BLaER1 treated with 17β-estradiol and CSF1 and Interleukin-3, amounts not matched to agents 10 nM and 100 nM (cell line): ENCODE measurements at regions not wholly inside any gene's neighbourhood (a gene's known extent, or its start where the extent isn't known, plus 50 kb on each side); places are given as distances from the start of the nearest gene placed in this dataset.

ENCODE experiments used
- H3K27ac ChIP-seq, 11 experiments: shearing (Covaris generic); formaldehyde crosslinking; 2 replicates each; pipeline ENCODE4 v1.8.1; 2022
- H3K27me3 ChIP-seq, 11 experiments: shearing (Covaris generic); formaldehyde crosslinking; 2 replicates each; pipeline ENCODE4 v1.8.1; 2022
- H3K36me3 ChIP-seq, 11 experiments: shearing (Covaris generic); formaldehyde crosslinking; 2 replicates each; pipeline ENCODE4 v1.8.1; 2022
- H3K4me1 ChIP-seq, 10 experiments: shearing (Covaris generic); formaldehyde crosslinking; 2 replicates each; pipeline ENCODE4 v1.8.1; 2022
- H3K4me2 ChIP-seq, 11 experiments: shearing (Covaris generic); formaldehyde crosslinking; 2 replicates each; pipeline ENCODE4 v1.8.1; 2022
- H3K4me3 ChIP-seq, 10 experiments: shearing (Covaris generic); formaldehyde crosslinking; 2 replicates each; pipeline ENCODE4 v1.8.1; 2022
- H3K9ac ChIP-seq, 11 experiments: shearing (Covaris generic); formaldehyde crosslinking; 2 replicates each; pipeline ENCODE4 v1.8.1; 2022
- H3K9me3 ChIP-seq, 11 experiments: shearing (Covaris generic); formaldehyde crosslinking; replicated peaks in 1 of 11; 2 replicates each; pipeline ENCODE4 v1.8.1; 2022
- H4K20me1 ChIP-seq, 11 experiments: shearing (Covaris generic); formaldehyde crosslinking; 2 replicates each; pipeline ENCODE4 v1.8.1; 2022
- Cebpa-rat ChIP-seq, 11 experiments: shearing (Covaris generic); IDR thresholded peaks; 2 replicates each; pipeline ENCODE4 v1.8.1; 2022

- no peaks in the 10 kb centered on the region for H3K9me3 ChIP-seq
- H3K4me1 ChIP-seq, result no peaks in the 10 kb centered on the region
- H3K27ac ChIP-seq, result no peak overlapping the region
- H3K4me2 ChIP-seq, result no peak overlapping the region
- H3K36me3 ChIP-seq, result no peaks in the 10 kb centered on the region
- no peak for TF ChIP-seq Cebpa-rat (IDR thresholded peaks at IDR 0.05)
- no peak overlapping the region for H3K9ac ChIP-seq
- H3K4me3 ChIP-seq, result no peak overlapping the region
- H4K20me1 ChIP-seq, result no peaks in the 10 kb centered on the region
- H3K27me3 ChIP-seq, result no peaks in the 10 kb centered on the region
Observed at GRCh38 chr5:72630081-72630480, 122.9 kb upstream of the ZNF366 start.

GRCh38 chr5:72628771-72629371 lies 121.7 kb upstream of the ZNF366 start:
- no peaks in the 10 kb centered on the region for H3K27me3 ChIP-seq
- H3K4me3 ChIP-seq, result no peak overlapping the region
- H3K4me1 ChIP-seq, result no peaks in the 10 kb centered on the region
- no peak overlapping the region for H3K27ac ChIP-seq
- no peaks in the 10 kb centered on the region for H3K36me3 ChIP-seq
- H3K9ac ChIP-seq, result no peak overlapping the region
- no peak for TF ChIP-seq Cebpa-rat (IDR thresholded peaks at IDR 0.05)
- no peaks in the 10 kb centered on the region for H4K20me1 ChIP-seq
- H3K9me3 ChIP-seq, result no peaks in the 10 kb centered on the region
- no peak overlapping the region for H3K4me2 ChIP-seq

DNA sequence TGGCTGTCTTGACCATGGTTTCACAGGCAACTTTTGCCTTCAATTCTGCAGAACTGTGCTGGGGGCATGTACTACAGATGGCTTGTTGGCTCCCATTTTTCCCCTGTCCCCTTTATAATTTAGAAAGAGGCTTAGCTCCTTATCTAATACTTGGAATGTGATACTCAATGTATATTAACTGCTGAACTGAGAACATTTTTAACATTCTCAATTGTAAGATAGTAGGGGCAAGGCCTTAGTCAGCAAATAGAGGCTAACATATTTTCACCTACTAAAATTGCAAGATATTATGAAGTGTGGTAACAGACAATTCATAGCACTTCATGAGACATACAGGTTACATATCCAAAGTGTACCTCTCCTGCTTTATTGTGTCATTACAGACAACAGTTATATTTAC lies 118.1 kb upstream of the ZNF366 start:
- Histone ChIP-seq H3K36me3 (no peaks in the 10 kb centered on the region), H3K27ac (no peak overlapping the region), H3K4me2 (no peak overlapping the region)

GRCh38 chr5:72624641-72625236 lies 117.5 kb upstream of the ZNF366 start:
- Histone ChIP-seq H3K27ac (no peak overlapping the region), H4K20me1 (no peaks in the 10 kb centered on the region), H3K4me2 (no peak overlapping the region), H3K4me1 (no peaks in the 10 kb centered on the region), H3K27me3 (no peaks in the 10 kb centered on the region), H3K9ac (no peak overlapping the region), H3K4me3 (no peak overlapping the region), H3K36me3 (no peaks in the 10 kb centered on the region), H3K9me3 (no peaks in the 10 kb centered on the region)
- TF ChIP-seq Cebpa-rat (IDR thresholded peaks at IDR 0.05), result no peak

More for the DNA sequence above, 118.1 kb upstream of the ZNF366 start:
- Histone ChIP-seq H3K4me3 (no peak overlapping the region), H4K20me1 (no peaks in the 10 kb centered on the region), H3K4me1 (no peaks in the 10 kb centered on the region), H3K9me3 (no peaks in the 10 kb centered on the region), H3K9ac (no peak overlapping the region), H3K27me3 (no peaks in the 10 kb centered on the region)
- no peak for TF ChIP-seq Cebpa-rat (IDR thresholded peaks at IDR 0.05)

GRCh38 chr5:72623936-72624335 lies 116.7 kb upstream of the ZNF366 start:
- no peak overlapping the region for H3K27ac ChIP-seq
- no peaks in the 10 kb centered on the region for H3K36me3 ChIP-seq
- H4K20me1 ChIP-seq, result no peaks in the 10 kb centered on the region
- H3K9me3 ChIP-seq, result no peaks in the 10 kb centered on the region
- no peak overlapping the region for H3K9ac ChIP-seq
- peaks cover 0 to 5% (median under 1%) of the 10 kb centered on the region in 10 experiments; a peak in 3 of 20 replicates for H3K4me1 ChIP-seq
- TF ChIP-seq Cebpa-rat (IDR thresholded peaks at IDR 0.05), result no peak
- no peak overlapping the region for H3K4me2 ChIP-seq
- H3K27me3 ChIP-seq, result no peaks in the 10 kb centered on the region
- H3K4me3 ChIP-seq, result no peak overlapping the region

- no peaks in the 10 kb centered on the region for H3K27me3 ChIP-seq
- no peak overlapping the region for H3K27ac ChIP-seq
- no peak overlapping the region for H3K9ac ChIP-seq
- H3K36me3 ChIP-seq, result no peaks in the 10 kb centered on the region
- H3K4me2 ChIP-seq, result no peak overlapping the region
- TF ChIP-seq Cebpa-rat (IDR thresholded peaks at IDR 0.05), result no peak
- no peak overlapping the region for H3K4me3 ChIP-seq
- no peaks in the 10 kb centered on the region for H4K20me1 ChIP-seq
- peaks cover 0 to 12% (median 2%) of the 10 kb centered on the region in 10 experiments; a peak in 4 of 20 replicates for H3K4me1 ChIP-seq
- no peaks in the 10 kb centered on the region for H3K9me3 ChIP-seq
Observed at GRCh38 chr5:72623323-72623722, 116.1 kb upstream of the ZNF366 start.

DNA sequence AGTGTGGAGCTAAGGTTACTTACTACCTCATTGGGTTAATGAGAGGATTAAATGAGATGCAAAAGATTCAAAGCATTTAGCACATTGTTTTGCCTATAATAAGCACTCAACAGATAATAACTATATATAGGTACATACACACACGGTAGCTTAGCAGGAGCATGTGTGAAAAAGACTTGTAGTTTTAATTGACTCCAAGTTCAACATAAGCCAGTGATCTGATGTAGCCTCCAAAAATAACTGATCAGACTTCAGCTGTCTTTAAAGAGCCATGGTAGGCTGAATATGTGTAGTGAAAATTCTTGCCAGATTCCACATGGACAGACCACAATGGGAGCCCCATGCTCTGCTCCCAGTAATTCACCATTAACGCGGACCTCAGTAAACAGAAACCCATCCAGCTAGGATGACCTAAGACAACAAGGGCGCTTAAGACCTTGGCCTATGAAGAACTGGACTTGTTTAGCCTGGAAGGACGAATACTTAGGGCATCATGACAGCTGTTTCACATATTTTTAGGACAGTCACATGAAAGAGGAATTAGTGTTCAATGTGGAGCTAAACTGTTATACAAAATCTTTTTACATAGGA lies 115.1 kb upstream of the ZNF366 start:
- no peaks in the 10 kb centered on the region for H3K36me3 ChIP-seq
- TF ChIP-seq Cebpa-rat (IDR thresholded peaks at IDR 0.05), result no peak
- H3K9ac ChIP-seq, result no peak overlapping the region
- H3K27ac ChIP-seq, result no peak overlapping the region
- no peak overlapping the region for H3K4me3 ChIP-seq
- H3K4me2 ChIP-seq, result no peak overlapping the region
- H4K20me1 ChIP-seq, result no peaks in the 10 kb centered on the region
- no peaks in the 10 kb centered on the region; a peak in 1 of 22 replicates for H3K9me3 ChIP-seq
- H3K4me1 ChIP-seq, result peaks cover 0 to 14% (median 2%) of the 10 kb centered on the region in 10 experiments; a peak in 4 of 20 replicates
- no peaks in the 10 kb centered on the region for H3K27me3 ChIP-seq

GRCh38 chr5:72621576-72621975 lies 114.4 kb upstream of the ZNF366 start:
- no peak overlapping the region for H3K4me3 ChIP-seq
- H3K27me3 ChIP-seq, result no peaks in the 10 kb centered on the region
- no peak overlapping the region for H3K27ac ChIP-seq
- H3K4me1 ChIP-seq, result peaks cover 0 to 14% (median 2%) of the 10 kb centered on the region in 10 experiments; a peak in 4 of 20 replicates
- H3K4me2 ChIP-seq, result no peak overlapping the region
- no peak overlapping the region for H3K9ac ChIP-seq
- no peak for TF ChIP-seq Cebpa-rat (IDR thresholded peaks at IDR 0.05)
- no peaks in the 10 kb centered on the region; a peak in 1 of 22 replicates for H3K9me3 ChIP-seq
- H3K36me3 ChIP-seq, result no peaks in the 10 kb centered on the region
- H4K20me1 ChIP-seq, result no peaks in the 10 kb centered on the region

DNA sequence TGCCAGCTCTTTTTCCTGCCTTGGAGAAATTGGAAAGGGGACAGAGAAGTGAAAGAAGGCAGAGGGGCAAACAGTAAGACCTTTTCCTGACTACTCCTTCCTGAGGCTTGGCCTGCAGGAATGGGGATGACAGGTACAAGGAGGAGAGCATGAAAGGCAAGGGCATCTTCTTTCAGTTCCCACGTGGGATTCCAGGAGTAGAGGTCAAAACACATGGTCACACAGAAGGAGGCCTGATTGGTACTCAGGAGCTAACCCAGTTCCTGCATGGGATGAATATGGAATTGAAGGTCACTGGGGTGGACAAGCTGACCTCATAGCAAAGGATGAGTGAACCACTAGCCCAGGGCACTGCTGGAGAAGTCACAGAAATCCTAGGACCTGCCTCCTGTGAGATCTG lies 112.5 kb upstream of the ZNF366 start:
- peaks cover 0 to 14% (median 2%) of the 10 kb centered on the region in 10 experiments; a peak in 4 of 20 replicates for H3K4me1 ChIP-seq

More for the DNA sequence above, 112.5 kb upstream of the ZNF366 start:
- Histone ChIP-seq H3K9ac (no peak overlapping the region), H3K4me3 (no peak overlapping the region), H3K9me3 (no peaks in the 10 kb centered on the region; a peak in 1 of 22 replicates), H4K20me1 (no peaks in the 10 kb centered on the region), H3K27ac (no peak overlapping the region), H3K4me2 (0 out of 22 replicates have a peak overlapping the region, but pooled peaks of 1 of the 11 experiments have one; percentile 19), H3K36me3 (no peaks in the 10 kb centered on the region), H3K27me3 (no peaks in the 10 kb centered on the region)
- no peak for TF ChIP-seq Cebpa-rat (IDR thresholded peaks at IDR 0.05)
